Non-pigmented ciliary epithelial cell (primary cell): ENCODE measurements at regions not wholly inside any gene's neighbourhood (a gene's known extent, or its start where the extent isn't known, plus 50 kb on each side); places are given as distances from the start of the nearest gene placed in this dataset.

Source experiments
- DNase-seq: peaks from one replicate; pipeline ENCODE4 v3.0.0-alpha.2; 2010; ENCODE audit warnings: low read depth

DNA sequence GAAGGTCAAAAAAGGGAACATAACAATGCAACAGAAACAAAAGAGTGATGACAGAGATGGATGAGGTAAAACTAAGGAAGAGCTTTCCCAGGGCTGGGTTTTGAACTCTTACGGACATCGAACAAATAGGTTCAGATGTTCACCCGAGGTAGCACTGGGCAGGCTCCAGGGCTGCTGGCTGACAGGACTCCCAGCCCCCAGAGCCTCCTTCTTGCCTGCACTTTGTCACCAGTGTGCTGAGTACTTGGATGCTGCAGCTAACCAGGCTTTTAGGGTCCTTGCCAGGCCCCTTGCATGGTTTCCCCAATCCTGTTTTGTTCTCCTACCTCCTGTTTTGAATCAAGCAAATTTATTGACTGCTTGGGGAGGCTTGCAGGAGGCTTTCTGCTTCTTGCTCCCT is 322.9 kb downstream of the DYSF start:
- DNase-seq: no peak

DNA sequence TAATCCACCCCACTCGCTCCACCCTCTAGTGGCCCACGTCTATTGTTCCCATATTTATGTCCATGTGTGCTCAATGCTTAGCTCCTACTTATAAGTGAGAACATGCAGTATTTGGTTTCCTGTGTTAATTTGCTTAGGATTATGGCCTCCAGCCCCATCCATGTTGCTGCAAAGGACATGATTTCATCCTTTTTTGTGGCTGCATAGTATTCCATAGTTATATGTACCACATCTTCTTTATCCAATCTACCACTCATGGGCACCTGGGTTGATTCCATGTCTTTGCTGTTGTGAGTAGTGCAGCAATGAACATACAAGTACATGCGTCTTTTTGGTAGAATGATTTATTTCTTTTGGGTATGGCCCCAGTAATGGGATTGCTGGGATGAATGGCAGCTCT is 319.9 kb downstream of the DYSF start:
- no peak for DNase-seq

- no peak for DNase-seq
These were observed 319.3 kb downstream of the DYSF start for GRCh38 chr2:71772510-71773172.

DNA sequence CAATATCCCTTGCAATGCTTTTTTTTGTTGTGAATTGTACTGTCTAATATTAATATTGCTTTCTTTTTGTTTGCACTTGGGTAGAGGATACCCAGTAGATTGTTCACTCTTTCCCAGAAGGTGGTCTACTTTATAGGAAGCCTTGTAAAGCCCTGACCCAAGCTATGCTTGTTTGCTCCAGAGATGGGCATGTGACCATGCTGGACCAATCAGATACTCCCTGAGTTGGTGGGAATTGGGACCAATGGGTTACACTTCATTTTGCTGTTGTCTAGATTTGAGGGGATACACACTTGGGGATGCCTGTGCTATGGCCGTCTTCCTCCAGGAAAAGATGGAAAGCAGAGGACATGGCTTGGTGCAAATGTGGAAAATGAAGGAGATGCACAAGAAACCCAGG is 314.3 kb downstream of the DYSF start:
- no peak for DNase-seq

GRCh38 chr2:71759060-71759459 is 305.7 kb downstream of the DYSF start:
- DNase-seq: no peak

DNA sequence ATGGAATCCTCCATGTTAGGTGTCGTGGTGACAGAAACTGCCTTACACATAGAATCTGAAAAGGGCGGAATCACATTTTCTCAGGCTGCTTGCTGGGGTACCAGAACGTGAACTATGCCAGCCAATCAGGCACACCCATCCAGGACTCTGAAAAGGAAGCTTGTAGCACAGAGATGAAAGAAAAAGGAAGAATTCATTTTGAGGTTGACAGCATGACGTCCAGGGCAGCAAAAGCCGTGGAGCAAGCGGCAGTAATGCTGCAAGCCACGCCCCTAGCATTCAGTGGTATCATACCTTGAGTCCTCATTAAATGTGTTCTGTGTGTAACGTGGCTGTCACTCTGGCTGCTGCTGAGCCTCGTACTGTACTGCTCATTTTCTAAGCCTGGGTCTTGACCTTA is 304.0 kb downstream of the DYSF start:
- DNase-seq: no peak

- DNase-seq: no peak
These were observed 303.0 kb downstream of the DYSF start for GRCh38 chr2:71756280-71756906.

DNA sequence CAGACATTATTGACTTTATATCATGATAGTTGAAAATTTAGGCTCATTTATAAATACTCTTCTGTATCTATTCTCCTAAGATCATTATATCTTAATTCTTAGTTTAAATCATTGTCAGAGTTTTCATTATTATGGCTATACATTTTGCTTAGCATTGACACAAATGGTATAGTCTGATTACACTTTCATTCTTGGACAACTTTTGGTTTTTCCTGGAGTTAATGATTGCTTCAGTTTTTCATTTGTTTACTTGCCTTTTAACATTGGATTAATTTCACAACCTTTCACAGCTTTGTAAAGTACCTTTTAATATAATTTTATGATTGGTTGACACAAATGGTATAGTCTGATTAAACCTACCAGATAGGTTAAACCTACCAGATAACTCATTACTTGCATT is 298.2 kb downstream of the DYSF start:
- DNase-seq: no peak

DNA sequence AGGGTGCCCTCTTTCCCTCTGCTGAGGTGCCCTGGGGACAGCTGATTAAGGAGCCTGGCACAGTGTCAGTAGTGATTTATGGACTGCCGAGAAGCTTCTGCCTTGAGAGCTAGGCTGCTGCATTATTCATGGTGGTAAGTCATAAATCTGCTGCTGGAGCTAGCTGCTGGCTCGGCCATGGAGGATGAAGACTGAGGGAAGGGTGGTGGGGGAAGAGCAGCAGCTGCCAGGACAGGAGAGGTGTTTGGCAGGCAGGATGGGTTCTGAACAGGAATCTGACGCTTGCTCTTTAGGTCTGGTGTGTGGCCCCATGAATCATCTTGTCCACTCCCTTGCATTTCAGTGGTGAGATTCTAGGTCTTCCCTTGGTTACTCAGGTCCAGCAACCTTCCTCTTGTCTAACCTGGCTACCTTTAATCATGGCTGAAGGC is 296.3 kb downstream of the DYSF start:
- DNase-seq: no peak

GRCh38 chr2:71748227-71748626 is 294.9 kb downstream of the DYSF start:
- no peak for DNase-seq

- no peak for DNase-seq
These were observed 294.2 kb downstream of the DYSF start for GRCh38 chr2:71747559-71747958.

- DNase-seq: no peak
These were observed 293.7 kb downstream of the DYSF start for GRCh38 chr2:71746946-71747501.

DNA sequence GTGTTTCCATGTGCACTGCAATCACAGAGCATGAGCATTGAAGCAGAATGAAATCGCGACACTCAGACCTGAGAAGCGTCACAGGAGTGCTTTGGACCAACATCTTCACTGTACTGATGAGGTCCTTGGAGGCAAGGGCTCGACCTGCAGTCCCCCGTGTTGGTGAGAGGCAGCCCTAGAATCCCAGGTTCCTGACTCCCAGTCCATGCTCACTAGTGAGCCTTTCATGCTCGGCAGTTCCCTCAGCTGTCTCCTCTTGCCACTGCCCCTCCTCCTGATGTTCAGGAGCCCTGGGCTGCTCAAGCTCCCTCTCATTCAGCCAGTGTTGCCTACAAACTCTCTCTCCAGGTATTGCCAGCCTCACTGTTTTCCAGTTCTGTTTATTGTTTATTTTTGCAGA is 291.4 kb downstream of the DYSF start:
- no peak for DNase-seq

DNA sequence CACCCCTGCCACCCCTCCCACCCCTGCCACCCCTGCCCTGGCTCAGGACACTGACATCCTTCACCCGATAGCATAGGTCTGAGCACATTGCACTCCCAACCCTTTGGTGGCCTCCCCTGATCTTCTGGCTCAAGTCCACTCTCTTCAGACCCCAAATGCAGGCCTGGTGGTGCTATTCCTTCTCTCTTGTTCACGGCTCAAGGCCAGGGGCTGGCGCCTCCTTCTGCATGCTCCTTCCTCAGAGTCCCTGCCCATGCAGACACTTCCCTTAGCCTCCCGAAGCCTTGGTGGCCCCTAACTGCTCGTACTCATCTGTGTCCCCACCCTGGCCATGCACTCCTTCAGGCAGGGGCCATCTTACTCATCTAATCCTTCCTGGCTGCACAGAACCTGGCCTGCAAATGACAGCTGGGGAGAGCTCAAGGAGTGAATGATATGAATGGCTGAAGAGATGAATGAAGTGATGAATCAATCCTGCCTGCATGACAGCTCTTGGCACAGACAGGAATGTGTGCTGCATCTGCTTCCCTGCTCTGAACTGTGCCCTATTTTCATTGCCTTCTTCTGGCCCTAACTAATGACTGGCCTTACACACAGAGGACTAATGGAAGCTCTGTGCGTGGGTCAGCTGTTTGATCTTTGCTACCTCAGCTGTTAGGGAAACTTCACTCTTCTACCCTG is 290.8 kb downstream of the DYSF start:
- no peak for DNase-seq

- DNase-seq: peak; percentile 79
These were observed 289.7 kb downstream of the DYSF start for GRCh38 chr2:71742953-71743601.

DNA sequence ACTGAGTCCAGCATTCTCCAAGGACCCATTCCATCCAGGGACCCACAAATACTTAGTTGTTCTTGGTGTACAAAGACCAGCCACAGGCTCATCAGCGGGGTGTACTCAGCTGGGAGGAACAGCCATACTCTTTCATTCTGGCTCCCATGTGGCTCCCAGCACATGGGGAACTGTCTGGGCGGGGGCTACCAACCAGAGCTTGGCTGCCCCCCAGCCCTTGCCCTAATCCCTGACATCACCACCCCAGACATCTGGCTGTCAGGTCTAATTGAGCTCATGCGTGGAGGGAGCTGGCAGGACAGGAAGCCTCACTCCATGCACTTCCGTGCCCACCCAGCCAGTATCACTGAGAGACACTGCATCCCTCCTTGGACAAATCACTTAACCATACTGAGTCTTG is 283.6 kb downstream of the DYSF start:
- DNase-seq: no peak

- DNase-seq: no peak
These were observed 282.9 kb downstream of the DYSF start for GRCh38 chr2:71736091-71736861.
